ENCODE measurements at regions not wholly inside any gene's neighbourhood (a gene's known extent, or its start where the extent isn't known, plus 50 kb on each side); places are given as distances from the start of the nearest gene placed in this dataset.

- DNase-seq, result no peak
Measured at GRCh38 chr17:34825102-34825501, 136.2 kb downstream of the CCT6B start.

- no peak for DNase-seq
Measured at GRCh38 chr17:34823023-34823422, 138.2 kb downstream of the CCT6B start.

- DNase-seq, result no peak
Measured at GRCh38 chr17:34822007-34822739, 139.1 kb downstream of the CCT6B start.

DNA sequence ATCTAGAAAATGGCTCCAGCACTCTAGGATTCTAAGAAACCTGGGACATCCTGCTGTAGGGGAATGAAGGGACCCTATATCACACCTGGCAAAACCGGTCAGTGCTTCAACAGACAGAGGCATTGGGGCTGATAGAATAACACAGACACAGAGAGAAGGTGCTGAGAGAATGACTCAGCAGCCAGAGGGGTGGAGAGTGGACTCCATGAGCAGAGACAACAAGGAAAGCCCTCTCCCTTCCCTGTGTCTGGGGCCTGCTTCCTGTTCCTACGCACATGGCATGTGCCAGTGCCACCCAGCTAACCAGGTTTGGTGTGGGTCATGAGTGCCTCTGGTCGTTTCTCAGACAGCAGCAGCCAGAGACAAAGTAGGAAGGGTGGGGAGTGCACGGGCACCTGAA is 140.3 kb downstream of the CCT6B start:
- DNase-seq, result no peak

DNA sequence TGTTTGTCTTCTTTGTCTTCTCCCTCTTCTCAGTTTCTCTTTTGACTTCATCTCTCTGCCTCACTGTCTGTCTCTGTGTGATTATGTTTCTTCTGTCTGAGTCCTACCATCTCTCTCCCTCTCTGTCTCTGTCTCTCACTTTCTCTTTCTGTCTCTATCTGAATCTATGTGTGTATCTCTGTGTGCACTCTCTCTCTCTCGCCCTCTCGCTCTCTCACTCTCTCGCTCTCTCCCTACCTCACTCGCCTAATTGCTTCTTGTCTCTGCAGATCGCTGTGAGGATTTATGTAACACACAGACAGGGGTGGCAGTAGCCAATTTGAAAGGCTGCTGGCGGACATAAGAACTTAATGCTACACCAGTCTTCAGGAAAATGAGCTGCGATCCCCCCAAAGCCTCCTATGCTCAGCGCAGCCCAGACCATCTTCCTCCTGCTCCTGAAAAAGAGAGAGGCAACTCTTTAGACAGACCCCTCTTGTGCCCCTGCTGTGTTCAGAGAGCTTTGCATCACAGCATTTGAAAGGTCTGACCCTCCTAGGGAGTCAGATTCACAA is 140.9 kb downstream of the CCT6B start:
- no peak for DNase-seq

DNA sequence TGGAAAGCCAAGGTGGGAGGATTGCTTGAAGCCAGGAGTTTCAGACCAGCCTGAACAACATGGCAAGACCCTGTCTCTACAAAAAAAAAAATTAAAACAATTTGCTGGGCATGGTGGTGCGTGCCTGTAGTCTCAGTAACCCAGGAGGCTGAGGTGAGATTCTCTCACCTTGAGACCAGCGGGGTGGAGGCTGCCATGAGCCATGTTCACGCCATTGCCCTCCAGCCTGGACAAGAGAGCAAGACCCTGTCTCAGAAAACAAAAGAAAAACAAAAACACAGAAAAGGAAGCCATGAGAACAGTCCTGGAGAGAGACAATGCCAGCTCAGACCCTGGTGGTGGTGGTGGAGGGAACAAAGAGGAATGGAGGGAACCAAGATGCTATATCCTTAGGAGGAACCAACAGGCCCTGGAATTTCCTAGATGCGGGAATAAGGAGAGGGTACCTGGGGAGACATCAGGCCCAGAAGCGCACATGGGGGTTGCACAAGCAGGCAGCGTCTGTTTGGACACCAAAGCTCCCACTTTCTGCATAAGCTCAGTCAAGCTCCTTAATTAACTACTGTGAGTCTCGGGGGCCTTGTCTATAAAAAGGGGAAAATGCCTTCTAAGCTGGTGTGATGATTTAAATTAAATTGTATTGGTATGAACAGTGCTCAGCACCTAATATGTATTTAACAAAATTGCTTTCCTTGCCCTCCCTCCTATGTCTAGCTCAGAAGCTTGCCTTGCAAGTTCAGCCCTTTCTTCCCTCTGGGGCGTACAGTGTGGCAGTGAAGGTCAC is 143.8 kb downstream of the CCT6B start:
- no peak for DNase-seq

DNA sequence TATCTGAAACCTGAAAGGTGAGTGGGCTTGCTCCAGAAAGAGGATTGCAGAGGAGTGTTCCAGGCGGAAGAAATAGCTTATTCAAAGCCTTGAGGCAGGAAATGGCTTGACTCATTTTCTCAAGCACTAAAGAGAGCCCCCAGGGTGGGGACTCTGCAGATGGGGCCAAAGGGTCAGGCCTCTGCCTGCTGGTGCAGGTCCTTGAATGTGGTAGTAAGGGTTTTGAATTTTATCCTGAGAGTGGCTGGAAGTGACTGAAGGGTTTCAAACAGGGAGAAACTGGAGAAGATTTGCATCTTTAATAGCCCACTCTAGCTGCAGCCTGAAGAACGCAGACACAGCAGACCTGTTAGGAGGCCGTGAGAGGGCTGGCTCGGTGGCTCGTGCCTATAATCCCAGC is 144.4 kb downstream of the CCT6B start:
- DNase-seq, result peak; percentile 56

- DNase-seq, result no peak
Measured at GRCh38 chr17:34813290-34813689, 148.0 kb downstream of the CCT6B start.

DNA sequence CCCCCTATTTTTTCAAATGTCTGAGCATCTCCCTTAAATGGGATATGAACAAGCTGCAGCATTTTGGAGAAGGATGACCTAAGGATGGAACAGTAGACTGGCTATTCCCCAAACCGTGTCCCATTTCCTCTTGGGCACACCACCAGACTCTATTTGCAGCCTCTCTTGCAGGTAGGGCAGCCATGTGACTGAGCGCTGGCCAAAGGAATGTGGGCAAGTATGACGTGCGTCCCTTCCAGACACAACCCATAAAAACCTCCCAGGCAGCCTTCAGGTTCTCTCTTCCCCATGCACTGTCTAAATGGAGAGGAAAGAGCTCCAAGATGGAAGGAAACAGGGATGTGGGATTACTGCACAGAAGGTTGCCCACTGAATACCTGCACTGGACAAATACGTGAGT is 149.7 kb downstream of the CCT6B start:
- no peak for DNase-seq

GRCh38 chr17:34800661-34801060 is 160.6 kb downstream of the CCT6B start:
- no peak for DNase-seq

DNA sequence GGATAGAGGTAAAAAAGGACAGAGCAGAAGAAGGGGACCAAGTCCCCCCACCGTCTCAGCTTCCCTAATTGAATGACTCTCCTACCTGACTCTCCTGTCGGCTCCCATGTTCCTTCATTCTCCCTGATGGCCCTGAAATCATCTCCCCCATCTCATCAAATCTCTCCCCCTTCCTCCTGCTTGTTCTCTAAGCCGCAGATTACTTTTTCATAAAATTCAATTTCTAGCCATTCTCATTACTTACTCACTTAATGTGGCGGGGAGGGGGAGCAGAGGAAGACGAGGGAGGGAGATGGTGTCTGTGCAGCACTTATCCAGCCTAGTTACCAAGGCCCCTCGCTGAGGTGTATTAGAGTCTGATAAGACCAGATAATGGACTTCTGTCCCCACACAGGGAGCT is 161.5 kb downstream of the CCT6B start:
- no peak for DNase-seq

DNA sequence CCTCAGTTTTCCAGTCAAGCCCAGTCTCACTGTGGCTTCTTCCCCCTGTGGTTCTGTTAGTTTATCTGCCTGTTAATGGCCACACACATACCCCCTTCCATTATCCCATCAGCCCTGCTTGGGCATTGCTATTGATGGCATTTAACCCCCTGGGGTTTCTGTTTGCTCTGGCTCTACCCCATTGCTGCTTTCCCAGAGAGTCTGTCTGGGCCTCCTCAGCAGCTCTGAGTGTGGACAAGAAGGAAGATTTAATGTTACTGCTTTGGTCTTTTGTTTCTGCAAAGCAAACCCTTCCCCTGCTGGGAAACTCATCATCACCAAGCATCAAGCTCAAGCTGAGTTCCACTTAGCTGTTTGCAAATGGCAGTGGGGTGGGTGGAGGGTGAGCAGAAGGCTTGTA is 162.7 kb downstream of the CCT6B start:
- peak; percentile 35 for DNase-seq

DNA sequence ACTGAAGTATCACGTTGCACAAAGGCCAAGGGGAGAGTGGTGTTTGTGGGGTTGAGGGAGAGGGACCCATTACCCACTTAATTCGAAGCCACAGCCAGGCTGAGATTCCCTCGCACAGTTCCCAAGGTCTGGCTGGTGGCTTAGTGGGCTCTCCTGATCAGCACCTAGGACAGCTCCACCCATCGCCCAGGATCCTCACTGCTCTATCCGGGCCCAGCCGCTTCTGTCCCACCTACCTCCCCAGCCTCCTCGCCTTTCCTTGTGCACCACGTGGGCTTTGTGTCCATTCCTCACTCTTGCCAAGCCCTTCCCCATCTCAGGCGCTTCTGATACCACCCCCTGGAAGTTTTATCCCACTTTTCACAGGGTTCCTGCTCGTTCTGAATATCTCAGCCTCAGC is 163.5 kb downstream of the CCT6B start:
- no peak for DNase-seq

DNA sequence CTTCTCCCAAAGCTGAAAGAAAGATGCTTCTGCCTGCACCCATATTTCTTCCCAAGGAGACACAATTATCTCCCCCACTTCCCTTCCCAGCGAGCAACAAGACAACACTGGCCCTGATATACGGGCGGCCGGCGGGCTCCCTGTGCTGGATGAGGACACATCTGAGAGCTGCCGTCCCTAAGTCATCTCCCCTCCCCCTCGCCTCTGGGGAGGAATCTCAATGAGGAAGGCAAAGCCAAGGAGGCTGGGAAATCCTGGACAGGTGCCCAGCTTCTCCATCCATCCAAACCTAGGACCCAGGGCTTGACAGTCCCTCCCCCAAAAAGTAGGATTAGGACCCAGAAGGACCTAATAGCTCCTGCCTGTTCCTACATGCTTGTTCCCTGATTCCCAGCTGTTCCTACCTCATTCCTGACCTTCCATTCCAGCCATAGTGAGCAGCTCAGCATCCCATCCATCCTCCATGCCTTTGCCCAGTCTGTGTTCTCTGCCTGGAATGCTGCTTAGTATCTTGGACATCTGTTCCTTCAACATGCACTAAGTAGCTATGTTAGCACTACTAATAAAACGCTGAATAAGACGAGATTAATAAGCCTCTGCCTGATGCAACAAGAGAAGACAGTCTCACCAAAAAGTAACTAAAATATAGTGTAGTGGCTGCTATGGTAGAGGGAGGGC is 167.9 kb downstream of the CCT6B start:
- no peak for DNase-seq

DNA sequence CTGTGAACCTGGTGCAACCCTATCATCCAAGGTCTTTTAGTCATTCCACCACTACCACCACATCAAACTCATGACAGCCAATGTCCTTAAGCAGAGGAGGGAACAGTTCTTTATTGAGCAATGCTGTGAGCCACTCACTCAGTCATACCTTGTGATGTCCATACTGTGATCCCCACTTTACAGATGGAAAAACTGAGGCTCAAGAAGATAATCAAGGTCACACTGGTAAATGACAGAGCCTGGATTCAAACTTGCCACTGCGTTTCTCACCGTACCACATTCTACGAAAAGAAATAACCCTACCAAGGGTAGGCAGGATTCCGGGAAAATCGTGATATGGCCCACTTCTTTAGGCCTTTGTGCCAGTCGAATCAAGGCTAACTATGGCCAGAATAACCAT is 172.6 kb downstream of the CCT6B start:
- no peak for DNase-seq

DNA sequence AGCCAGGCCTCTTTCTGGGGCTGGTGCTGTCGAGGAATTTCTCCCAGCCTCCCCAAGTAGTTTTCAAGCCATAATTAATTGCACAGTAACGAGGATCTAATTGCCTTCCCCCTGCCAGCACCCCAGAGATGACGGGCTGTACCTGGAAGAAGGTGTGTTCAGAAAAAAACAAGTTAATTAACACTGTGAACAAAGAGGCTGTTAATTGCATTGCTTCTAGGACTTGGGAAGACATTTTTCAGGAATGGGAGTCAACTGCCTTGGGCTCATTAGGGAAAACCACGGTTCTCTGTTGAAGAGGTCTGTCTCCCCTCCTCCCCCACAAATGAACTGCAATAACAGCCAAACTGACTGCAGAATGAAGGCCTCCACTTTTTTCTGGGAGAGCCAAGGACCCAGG is 176.7 kb downstream of the CCT6B start:
- DNase-seq, result no peak

- no peak for DNase-seq
Measured at GRCh38 chr17:34782271-34782670, 179.0 kb downstream of the CCT6B start.

GRCh38 chr17:34781571-34782108 is 179.6 kb downstream of the CCT6B start:
- no peak for DNase-seq

- DNase-seq, result no peak
Measured at GRCh38 chr17:34781071-34781470, 180.2 kb downstream of the CCT6B start.

DNA sequence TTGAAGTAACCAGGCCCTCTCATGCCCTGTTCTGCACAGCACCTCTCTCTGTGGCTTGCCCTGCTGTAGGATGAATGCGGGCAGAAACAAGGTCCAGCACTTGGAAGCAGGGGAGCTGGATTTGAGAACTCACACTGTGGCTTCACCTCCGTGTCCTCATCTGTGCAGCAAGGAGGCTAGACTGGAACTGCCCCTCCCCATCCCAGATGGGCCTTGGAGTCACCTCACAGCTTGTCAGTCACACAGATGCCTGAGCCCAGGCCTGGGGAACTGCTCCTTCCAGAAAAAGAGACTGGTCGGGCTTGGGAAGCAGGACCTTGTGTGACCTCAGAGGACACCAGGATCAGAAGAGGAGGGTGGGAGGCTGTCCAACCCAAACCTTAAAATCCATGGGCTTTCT is 180.8 kb downstream of the CCT6B start:
- DNase-seq, result no peak

GRCh38 chr17:34776456-34777443 is 184.5 kb downstream of the CCT6B start:
- no peak for DNase-seq

- DNase-seq, result no peak
Measured at GRCh38 chr17:34773036-34773435, 188.2 kb downstream of the CCT6B start.
